Heart left ventricle (tissue), 16 donors: ENCODE measurements at regions not wholly inside any gene's neighbourhood (a gene's known extent, or its start where the extent isn't known, plus 50 kb on each side); places are given as distances from the start of the nearest gene placed in this dataset.

Experiments
- ATAC-seq, 4 donors: fragments of 200-7000 bp; cut with Tn5 transposase; one replicate each; pipeline ENCODE4 v1.9.1; 2020 to 2022; ENCODE audit warnings: moderate library complexity in 4 of 4, mild to moderate bottlenecking in 3 of 4, moderate number of reproducible peaks in 1 of 4
- DNase-seq, 5 donors: peaks; one replicate each; pipeline ENCODE4 v3.0.0-alpha.2; 2020
- H3K27ac ChIP-seq, 12 donors: fragments of 200-600 bp; sonication (generic) in 4 of 12; one replicate each; pipeline versions ENCODE4 v1.5.0 to v1.8.0; 2016 to 2022; ENCODE audit warnings: mild to moderate bottlenecking in 2 of 12
- H3K27me3 ChIP-seq, 9 donors: fragments of 200-600 bp; sonication (generic) in 2 of 9; one replicate each; pipeline versions ENCODE4 v1.5.1 to v1.8.0; 2016 to 2022; ENCODE audit warnings: mild to moderate bottlenecking in 3 of 9
- H3K36me3 ChIP-seq, 9 donors: fragments of 200-600 bp; sonication (generic) in 2 of 9; one replicate each; pipeline versions ENCODE4 v1.5.0 to v1.8.0; 2018 to 2022; ENCODE audit warnings: mild to moderate bottlenecking in 2 of 9
- H3K4me1 ChIP-seq, 12 donors: fragments of 200-600 bp; sonication (generic) in 4 of 12; one replicate each; pipeline versions ENCODE4 v1.5.0 to v1.8.0; 2016 to 2022; ENCODE audit warnings: mild to moderate bottlenecking in 3 of 12
- H3K4me3 ChIP-seq, 12 donors: fragments of 200-600 bp; sonication (generic) in 4 of 12; one replicate each; pipeline versions ENCODE4 v1.5.0 to v1.8.0; 2017 to 2022; ENCODE audit warnings: mild to moderate bottlenecking in 9 of 12, moderate library complexity in 4 of 12
- H3K9me3 ChIP-seq, 12 donors: fragments of 200-600 bp; sonication (generic) in 4 of 12; one replicate each; pipeline versions ENCODE4 v1.5.0 to v1.8.0; 2016 to 2022; ENCODE audit warnings: mild to moderate bottlenecking in 1 of 12
- POLR2A ChIP-seq, 2 donors: fragments of 450-650 bp; IDR thresholded peaks; one replicate each; pipeline ENCODE4 v1.6.1; 2017; ENCODE audit warnings: antibody characterized with exemption in 2 of 2, mild to moderate bottlenecking in 2 of 2, moderate library complexity in 2 of 2
- WGBS, 4 donors: extraction: QIAGEN DNeasy Blood & Tissue Kit in 2 of 4; methylation state at CpG; one replicate each; pipeline versions ENCODE4 v1.1.5 to v1.1.7; 2013 to 2018; 5-methylcytosine and 5-hydroxymethylcytosine counted together
- intact Hi-C, 10 donors: fragments of 100-400 bp; cut with DNase I; formaldehyde crosslinking; loops; one replicate each; pipeline versions ENCODE4 v1.11.1 to v1.14.2; 2022
- TF ChIP-seq, protein P1 (sequence below), 12 donors: fragments of 200-600 bp; sonication (generic) in 4 of 12; IDR thresholded peaks; one replicate each; pipeline versions ENCODE4 v1.5.0 to v1.8.0; 2018 to 2022; ENCODE audit warnings: antibody characterized with exemption in 12 of 12, mild to moderate bottlenecking in 5 of 12
- donor health status: ischemic (EF 13 %, LVEDD 7.1; RV severe dilation, severe dysfunction).
- donor health status: healthy with polysubstance abuse.
- donor health status: DM: no; HTN: yes; CAD: no.
- donor health status: DM: no; HTN: no; CAD: no.
- donor health status: ischemic (EF 25% LVEDD 6.9; RV normal size, moderate dysfunction).
- donor health status: ischemic (EF 25% LVEDD 5.7; RV mildly dilated, moderate dysfunction).
- donor health status: healthy.
- donor health status: DM: yes; HTN: yes; CAD: no.
- donor health status: ischemic (EF 35%, LVEDD 5.7; RV mildly dilated, moderate dysfunction).
- donor health status: nonischemic (EF 11% LVEDD 7.7; RV severe dilation, severe dysfunction).
- donor health status: DM: yes; HTN: yes; CAD: no.
- donor health status: PGD.
- donor health status: ischemic (EF 29% LVEDD 5.4; RV normal size, mild dysfunction).
- donor health status: nonischemic (EF 23%, LVEDD 6.1; RV moderate dilation, normal function).

DNA sequence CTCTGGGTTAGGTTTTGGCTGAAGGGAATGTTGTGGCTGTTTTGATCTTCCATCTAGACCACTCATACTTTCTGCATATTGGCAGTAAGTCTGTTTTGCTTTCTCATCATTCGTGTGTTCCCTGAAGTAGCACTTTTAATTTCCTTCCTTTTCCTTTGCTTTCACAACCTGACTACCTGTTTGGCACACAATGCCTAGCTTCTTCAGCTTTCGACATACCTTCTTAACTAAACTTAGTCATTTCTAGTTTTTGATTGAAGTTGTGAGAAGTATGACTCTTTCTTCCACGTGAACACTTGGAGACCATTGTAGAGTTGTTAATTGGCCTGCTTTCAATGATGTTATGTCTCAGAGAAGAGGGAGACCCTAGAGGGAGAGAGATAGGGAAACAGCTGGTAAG, 123.6 kb upstream of the EPB41L3 start:
- Histone ChIP-seq H3K4me3 (no peak overlapping the region), H3K27ac (no peak overlapping the region), H3K4me1 (no peaks in the 10 kb centered on the region), H3K36me3 (no peaks in the 10 kb centered on the region), H3K9me3 (peaks cover 0 to 5% (median 0%) of the 10 kb centered on the region in 12 donors), H3K27me3 (peaks cover 0 to 5% (median 0%) of the 10 kb centered on the region in 9 donors)
- intact Hi-C loops: no loop called here
- TF ChIP-seq POLR2A (IDR thresholded peaks at IDR 0.05): no peak
- TF ChIP-seq, protein P1, sequence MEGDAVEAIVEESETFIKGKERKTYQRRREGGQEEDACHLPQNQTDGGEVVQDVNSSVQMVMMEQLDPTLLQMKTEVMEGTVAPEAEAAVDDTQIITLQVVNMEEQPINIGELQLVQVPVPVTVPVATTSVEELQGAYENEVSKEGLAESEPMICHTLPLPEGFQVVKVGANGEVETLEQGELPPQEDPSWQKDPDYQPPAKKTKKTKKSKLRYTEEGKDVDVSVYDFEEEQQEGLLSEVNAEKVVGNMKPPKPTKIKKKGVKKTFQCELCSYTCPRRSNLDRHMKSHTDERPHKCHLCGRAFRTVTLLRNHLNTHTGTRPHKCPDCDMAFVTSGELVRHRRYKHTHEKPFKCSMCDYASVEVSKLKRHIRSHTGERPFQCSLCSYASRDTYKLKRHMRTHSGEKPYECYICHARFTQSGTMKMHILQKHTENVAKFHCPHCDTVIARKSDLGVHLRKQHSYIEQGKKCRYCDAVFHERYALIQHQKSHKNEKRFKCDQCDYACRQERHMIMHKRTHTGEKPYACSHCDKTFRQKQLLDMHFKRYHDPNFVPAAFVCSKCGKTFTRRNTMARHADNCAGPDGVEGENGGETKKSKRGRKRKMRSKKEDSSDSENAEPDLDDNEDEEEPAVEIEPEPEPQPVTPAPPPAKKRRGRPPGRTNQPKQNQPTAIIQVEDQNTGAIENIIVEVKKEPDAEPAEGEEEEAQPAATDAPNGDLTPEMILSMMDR (IDR thresholded peaks at IDR 0.05): no peak
- ATAC-seq: no peak
- WGBS, 4 donors: 72 to 80% (median 74%) methylated on average over 3 of the region's 3 CpGs
- DNase-seq: no peak

DNA sequence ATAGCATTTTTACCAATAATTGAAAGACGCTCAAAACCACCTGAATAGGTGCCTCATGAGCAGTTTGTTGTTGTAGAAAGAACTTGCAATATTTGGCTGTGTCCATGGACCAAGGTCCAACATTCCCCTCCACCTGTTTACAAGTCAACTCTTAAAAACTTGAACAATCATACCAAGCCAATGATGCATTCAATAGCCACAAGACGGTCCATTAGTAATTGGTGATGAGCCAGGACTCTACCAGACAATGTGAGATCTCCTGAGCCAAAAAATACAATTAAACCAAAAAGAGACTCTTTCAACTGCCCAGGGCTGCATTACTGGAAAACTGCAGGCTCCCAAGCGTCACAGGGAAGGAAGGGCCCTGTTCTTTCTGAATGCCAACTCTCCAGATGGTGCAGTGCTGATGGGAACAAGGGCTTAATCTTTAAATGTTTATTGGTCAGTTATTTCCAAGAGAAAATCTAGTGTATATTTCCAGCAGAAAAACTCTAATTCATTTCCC, 118.8 kb upstream of the EPB41L3 start:
- 77 to 81% (median 80%) methylated on average over 3 of the region's 3 CpGs for WGBS, 4 donors
- intact Hi-C loops: no loop called here

DNA sequence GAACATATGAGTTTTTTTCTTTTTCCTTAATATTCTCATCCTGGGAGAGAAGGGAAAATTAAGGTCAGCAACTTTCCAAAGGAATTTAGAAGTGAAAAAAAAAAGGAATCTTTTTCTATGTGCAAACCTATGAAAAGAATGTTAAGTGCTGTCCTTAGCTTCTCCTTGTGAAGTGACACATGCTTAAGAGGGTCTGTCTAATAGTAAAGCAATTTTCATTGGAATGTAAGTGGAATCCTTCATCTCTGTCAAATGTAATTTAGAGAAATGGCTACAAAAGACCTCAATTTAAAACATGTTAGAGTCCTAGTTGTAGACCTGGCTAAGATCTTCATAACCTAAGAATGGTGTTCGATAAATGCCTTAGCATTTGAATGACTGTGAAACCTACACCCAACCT, 117.4 kb upstream of the EPB41L3 start:
- peaks cover 0 to 5% (median 0%) of the 10 kb centered on the region in 12 donors for H3K9me3 ChIP-seq
- H3K4me1 ChIP-seq: no peaks in the 10 kb centered on the region
- no peak overlapping the region for H3K4me3 ChIP-seq
- no peaks in the 10 kb centered on the region for H3K36me3 ChIP-seq
- 85 to 93% (median 92%) methylated on average over 1 of the region's 1 CpG for WGBS, 4 donors
- ATAC-seq (no peak), DNase-seq (no peak)
- intact Hi-C loops: no loop called here
- TF ChIP-seq, protein P1 (IDR thresholded peaks at IDR 0.05): no peak
- TF ChIP-seq POLR2A (IDR thresholded peaks at IDR 0.05): no peak
- H3K27ac ChIP-seq: no peak overlapping the region
- peaks cover 0 to 9% (median 0%) of the 10 kb centered on the region in 9 donors for H3K27me3 ChIP-seq

More for the DNA sequence above, 118.8 kb upstream of the EPB41L3 start:
- peaks cover 0 to 5% (median 0%) of the 10 kb centered on the region in 12 donors for H3K9me3 ChIP-seq
- DNase-seq (no peak), ATAC-seq (no peak)
- peaks cover 0 to 7% (median 0%) of the 10 kb centered on the region in 9 donors for H3K27me3 ChIP-seq
- no peak overlapping the region for H3K4me3 ChIP-seq
- TF ChIP-seq POLR2A (IDR thresholded peaks at IDR 0.05): no peak
- TF ChIP-seq, protein P1 (IDR thresholded peaks at IDR 0.05): no peak
- H3K36me3 ChIP-seq: no peaks in the 10 kb centered on the region
- H3K4me1 ChIP-seq: no peaks in the 10 kb centered on the region
- H3K27ac ChIP-seq: no peak overlapping the region

DNA sequence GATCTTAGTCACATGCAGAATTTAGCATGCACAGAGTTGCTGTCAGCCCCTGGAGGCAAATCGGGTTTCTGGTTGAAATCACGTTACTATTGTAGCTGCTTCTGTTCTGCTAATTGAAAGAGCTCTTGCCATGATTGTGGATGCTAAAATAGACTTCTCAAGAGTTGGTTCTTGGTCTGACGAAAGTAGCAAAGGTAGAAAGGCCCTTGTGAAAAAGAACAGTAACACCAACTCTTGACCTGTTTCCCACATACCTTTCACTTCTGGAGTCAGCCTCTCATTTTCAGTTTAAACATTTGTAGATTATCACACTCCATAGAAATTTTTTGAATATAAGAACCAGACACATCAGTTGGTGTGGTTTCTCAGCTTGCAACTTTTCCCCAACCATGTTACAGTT, 110.0 kb upstream of the EPB41L3 start:
- Histone ChIP-seq H3K4me1 (no peaks in the 10 kb centered on the region), H3K27ac (no peak overlapping the region), H3K9me3 (no peaks in the 10 kb centered on the region), H3K27me3 (peaks cover 0 to 9% (median 0%) of the 10 kb centered on the region in 9 donors), H3K36me3 (no peaks in the 10 kb centered on the region), H3K4me3 (no peak overlapping the region)
- WGBS, 4 donors: 65 to 70% (median 69%) methylated on average over 3 of the region's 3 CpGs
- ATAC-seq: no peak
- no peak for DNase-seq
- intact Hi-C loops: no loop called here
- TF ChIP-seq, protein P1 (IDR thresholded peaks at IDR 0.05): no peak
- TF ChIP-seq POLR2A (IDR thresholded peaks at IDR 0.05): no peak
